Liver (tissue), 3 donors: ENCODE measurements at regions not wholly inside any gene's neighbourhood (a gene's known extent, or its start where the extent isn't known, plus 50 kb on each side); places are given as distances from the start of the nearest gene placed in this dataset.

Experiments
- GABPA ChIP-seq, 2 donors: IDR thresholded peaks in 1 of 2; conservative IDR thresholded peaks in 1 of 2; 2 replicates each; pipeline ENCODE4 v1.6.1; 2016; ENCODE audit warnings: antibody characterized with exemption in 2 of 2, mild to moderate bottlenecking in 1 of 2, moderate library complexity in 1 of 2
- RAD21 ChIP-seq, 2 donors: IDR thresholded peaks; 2 replicates each; pipeline ENCODE4 v1.6.1; 2016; ENCODE audit warnings: antibody characterized with exemption in 2 of 2, mild to moderate bottlenecking in 2 of 2
- TF ChIP-seq, protein P1 (sequence below): fragments of 150-350 bp; IDR thresholded peaks from 2 replicates; pipeline ENCODE4 v1.5.1; 2017; ENCODE audit warnings: improper control_type of control experiment, low read depth, low read length; ENCODE audit not compliant: missing input control
- TF ChIP-seq, protein P2 (sequence below): IDR thresholded peaks from 2 replicates; pipeline ENCODE4 v1.6.1; 2016; ENCODE audit warnings: antibody characterized with exemption, mild to moderate bottlenecking
- donor health status: healthy.
- donor health status: healthy.

DNA sequence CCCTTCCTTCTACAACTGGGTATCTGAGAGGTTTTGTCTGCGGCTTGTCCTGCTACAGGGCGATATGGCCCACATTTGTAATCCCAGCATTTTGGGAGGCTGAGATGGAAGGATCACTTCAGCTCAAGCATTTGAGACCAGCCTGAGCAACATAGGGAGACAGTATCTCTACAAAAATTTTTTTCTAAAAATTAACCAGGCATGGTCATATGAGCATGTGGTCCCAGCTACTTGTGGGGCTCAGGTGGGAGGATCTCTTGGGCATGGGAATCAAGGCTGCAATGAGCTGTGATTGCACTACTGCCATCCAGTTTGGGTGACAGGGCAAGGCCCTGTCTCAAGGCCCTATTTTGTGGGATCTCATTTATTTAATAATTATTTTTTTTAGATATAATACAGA is 420.6 kb upstream of the PABPC4L start:
- TF ChIP-seq, protein P1, sequence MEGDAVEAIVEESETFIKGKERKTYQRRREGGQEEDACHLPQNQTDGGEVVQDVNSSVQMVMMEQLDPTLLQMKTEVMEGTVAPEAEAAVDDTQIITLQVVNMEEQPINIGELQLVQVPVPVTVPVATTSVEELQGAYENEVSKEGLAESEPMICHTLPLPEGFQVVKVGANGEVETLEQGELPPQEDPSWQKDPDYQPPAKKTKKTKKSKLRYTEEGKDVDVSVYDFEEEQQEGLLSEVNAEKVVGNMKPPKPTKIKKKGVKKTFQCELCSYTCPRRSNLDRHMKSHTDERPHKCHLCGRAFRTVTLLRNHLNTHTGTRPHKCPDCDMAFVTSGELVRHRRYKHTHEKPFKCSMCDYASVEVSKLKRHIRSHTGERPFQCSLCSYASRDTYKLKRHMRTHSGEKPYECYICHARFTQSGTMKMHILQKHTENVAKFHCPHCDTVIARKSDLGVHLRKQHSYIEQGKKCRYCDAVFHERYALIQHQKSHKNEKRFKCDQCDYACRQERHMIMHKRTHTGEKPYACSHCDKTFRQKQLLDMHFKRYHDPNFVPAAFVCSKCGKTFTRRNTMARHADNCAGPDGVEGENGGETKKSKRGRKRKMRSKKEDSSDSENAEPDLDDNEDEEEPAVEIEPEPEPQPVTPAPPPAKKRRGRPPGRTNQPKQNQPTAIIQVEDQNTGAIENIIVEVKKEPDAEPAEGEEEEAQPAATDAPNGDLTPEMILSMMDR: no peak
- TF ChIP-seq GABPA (IDR thresholded peaks at IDR 0.05 in 1 of 2, conservative IDR thresholded peaks at IDR 0.05 in 1 of 2) (no peak), RAD21 (IDR thresholded peaks at IDR 0.05) (no peak)
- TF ChIP-seq, protein P2, sequence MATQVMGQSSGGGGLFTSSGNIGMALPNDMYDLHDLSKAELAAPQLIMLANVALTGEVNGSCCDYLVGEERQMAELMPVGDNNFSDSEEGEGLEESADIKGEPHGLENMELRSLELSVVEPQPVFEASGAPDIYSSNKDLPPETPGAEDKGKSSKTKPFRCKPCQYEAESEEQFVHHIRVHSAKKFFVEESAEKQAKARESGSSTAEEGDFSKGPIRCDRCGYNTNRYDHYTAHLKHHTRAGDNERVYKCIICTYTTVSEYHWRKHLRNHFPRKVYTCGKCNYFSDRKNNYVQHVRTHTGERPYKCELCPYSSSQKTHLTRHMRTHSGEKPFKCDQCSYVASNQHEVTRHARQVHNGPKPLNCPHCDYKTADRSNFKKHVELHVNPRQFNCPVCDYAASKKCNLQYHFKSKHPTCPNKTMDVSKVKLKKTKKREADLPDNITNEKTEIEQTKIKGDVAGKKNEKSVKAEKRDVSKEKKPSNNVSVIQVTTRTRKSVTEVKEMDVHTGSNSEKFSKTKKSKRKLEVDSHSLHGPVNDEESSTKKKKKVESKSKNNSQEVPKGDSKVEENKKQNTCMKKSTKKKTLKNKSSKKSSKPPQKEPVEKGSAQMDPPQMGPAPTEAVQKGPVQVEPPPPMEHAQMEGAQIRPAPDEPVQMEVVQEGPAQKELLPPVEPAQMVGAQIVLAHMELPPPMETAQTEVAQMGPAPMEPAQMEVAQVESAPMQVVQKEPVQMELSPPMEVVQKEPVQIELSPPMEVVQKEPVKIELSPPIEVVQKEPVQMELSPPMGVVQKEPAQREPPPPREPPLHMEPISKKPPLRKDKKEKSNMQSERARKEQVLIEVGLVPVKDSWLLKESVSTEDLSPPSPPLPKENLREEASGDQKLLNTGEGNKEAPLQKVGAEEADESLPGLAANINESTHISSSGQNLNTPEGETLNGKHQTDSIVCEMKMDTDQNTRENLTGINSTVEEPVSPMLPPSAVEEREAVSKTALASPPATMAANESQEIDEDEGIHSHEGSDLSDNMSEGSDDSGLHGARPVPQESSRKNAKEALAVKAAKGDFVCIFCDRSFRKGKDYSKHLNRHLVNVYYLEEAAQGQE: no peak
